NCI-H146 treated with DMSO at 0.1 percent for 48 hours (cell line): ENCODE measurements at regions not wholly inside any gene's neighbourhood (a gene's known extent, or its start where the extent isn't known, plus 50 kb on each side); places are given as distances from the start of the nearest gene placed in this dataset.
A peak's percentile ranks its signal among the peaks of the same experiment; 100 is the strongest.

Experiments used
- DNase-seq: peaks from one replicate; lab custom pipeline; 2025; ENCODE audit not compliant: unreplicated experiment; lab: John Stamatoyannopoulos, UW

DNA sequence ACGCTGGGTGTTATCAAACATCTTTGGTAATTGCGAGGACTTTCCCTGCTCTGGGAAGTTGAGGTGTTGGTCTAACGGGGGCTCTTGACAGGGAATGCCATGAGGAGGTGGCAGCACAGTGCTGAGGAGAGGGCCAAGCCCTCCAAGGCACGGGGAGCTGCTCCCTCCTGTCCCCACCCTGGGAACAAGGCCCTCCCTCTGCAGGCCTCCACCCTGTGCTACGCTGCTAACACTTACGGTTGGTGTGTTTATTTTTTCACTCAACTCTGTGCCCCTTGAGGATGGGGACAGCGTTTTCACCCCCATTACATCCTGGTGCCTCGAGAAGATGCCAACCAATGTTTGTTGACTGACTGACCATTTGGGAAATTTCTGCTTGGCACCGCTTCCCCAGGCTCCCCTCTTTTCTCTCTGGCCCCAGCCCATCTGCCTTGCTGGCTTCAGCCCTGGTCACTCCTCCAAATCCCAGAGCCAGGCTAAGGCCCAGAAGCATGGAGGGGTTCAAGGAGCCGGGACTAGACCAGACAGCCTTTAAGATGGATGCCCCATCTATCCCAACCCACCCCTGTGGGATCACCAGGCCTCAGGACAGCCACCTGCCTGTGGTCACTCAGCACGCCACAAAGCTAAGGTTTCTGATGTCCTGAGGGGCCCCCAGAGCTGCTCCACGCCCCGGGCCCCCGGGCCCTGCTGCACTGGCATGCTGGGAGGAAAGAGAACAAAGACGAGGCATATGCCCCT is 125.7 kb downstream of the BARX1 start:
- DNase-seq, result no peak

- DNase-seq, result no peak
Measured at GRCh38 chr9:93828331-93829097, 126.6 kb downstream of the BARX1 start.

- peak; percentile 25 for DNase-seq
Measured at GRCh38 chr9:93827545-93828330, 127.4 kb downstream of the BARX1 start.

- DNase-seq, result no peak
Measured at GRCh38 chr9:93826905-93827544, 128.1 kb downstream of the BARX1 start.

DNA sequence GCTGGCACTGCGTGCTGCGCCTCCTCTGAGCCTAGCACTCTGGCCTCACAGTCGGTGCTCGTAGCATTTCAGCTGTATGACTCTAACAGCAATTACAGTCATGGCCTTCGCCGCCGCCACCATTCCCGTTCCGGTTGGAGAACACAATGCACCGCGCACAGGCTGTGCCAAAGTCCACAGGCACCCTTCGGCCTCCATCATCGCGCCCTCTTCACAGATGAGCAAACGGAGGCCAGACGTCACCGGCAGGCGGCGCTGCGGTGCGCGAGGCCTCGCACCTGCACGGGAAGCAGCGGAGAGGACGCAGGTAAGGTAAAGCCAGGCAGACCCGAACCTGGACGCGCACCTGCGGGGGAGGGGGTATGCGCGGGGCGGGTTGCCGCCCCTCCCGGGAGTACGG is 128.9 kb downstream of the BARX1 start:
- no peak for DNase-seq

- no peak for DNase-seq
Measured at GRCh38 chr9:93825348-93826115, 129.6 kb downstream of the BARX1 start.

- DNase-seq, result no peak
Measured at GRCh38 chr9:93824386-93825294, 130.5 kb downstream of the BARX1 start.

GRCh38 chr9:93823245-93824072 is 131.7 kb downstream of the BARX1 start:
- no peak for DNase-seq

- no peak for DNase-seq
Measured at GRCh38 chr9:93822229-93822628, 132.9 kb downstream of the BARX1 start.

DNA sequence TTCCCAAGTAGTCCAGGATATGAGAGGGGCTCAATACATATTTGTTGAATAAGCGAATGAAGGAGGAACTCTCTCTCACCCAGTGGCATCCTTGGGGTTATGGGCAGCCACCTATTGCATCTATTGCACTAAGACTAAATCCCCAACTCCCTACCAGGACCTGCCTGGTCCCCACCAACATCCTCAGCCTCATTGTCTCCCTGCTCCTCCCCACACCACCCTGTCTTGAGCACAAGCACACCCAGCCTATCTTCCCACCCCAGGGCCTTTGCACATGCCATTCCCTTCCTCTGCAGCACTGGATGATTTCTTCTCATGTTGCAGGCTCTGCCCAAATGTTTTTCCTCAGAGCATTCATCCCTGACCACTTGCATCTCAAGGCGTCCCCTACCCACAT is 133.8 kb downstream of the BARX1 start:
- DNase-seq, result no peak

- DNase-seq, result no peak
Measured at GRCh38 chr9:93820667-93821306, 134.4 kb downstream of the BARX1 start.

DNA sequence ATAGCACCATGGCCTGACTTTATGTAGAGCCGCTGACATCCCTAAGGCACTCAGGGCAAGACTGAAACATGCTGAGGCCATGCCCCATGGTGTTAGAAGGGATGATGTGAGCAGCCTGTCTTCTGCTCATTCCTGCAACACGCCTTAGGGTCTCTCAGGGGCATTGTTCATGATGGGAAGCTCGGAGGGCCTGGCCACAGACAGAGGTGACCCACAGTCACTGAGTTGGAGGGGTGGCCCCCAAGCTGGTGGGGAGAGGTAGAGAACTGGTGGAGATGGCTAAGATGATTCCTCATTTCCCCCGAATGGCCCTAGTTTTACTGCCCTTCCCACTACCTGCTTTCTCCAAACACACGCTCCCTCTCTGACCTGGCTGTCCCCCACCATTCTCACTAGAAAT is 135.2 kb downstream of the BARX1 start:
- DNase-seq, result no peak

GRCh38 chr9:93818827-93819472 is 136.2 kb downstream of the BARX1 start:
- no peak for DNase-seq

DNA sequence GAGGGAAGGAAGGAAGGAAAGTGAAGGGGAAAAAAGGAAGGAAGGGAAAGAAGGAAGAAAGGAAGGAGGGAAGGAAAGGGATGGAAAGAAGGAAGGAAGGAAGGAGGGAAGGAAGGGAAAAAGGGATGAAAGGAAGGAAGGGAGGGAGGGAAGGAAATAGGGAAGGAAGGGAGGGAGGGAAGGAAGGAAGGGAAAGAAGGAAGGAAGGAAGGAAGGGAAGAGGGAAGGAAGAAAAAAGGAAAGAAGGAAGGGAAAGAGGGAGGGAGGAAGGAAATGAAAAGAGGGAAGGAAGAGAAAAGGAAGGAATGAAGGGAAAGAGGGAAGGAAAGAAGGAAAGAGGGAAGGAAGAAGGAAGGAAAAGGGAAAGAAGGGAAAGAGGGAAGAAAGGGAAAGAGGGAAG is 136.9 kb downstream of the BARX1 start:
- DNase-seq, result no peak

- no peak for DNase-seq
Measured at GRCh38 chr9:93815677-93816076, 139.5 kb downstream of the BARX1 start.

GRCh38 chr9:93815135-93815534 is 140.0 kb downstream of the BARX1 start:
- DNase-seq, result no peak

DNA sequence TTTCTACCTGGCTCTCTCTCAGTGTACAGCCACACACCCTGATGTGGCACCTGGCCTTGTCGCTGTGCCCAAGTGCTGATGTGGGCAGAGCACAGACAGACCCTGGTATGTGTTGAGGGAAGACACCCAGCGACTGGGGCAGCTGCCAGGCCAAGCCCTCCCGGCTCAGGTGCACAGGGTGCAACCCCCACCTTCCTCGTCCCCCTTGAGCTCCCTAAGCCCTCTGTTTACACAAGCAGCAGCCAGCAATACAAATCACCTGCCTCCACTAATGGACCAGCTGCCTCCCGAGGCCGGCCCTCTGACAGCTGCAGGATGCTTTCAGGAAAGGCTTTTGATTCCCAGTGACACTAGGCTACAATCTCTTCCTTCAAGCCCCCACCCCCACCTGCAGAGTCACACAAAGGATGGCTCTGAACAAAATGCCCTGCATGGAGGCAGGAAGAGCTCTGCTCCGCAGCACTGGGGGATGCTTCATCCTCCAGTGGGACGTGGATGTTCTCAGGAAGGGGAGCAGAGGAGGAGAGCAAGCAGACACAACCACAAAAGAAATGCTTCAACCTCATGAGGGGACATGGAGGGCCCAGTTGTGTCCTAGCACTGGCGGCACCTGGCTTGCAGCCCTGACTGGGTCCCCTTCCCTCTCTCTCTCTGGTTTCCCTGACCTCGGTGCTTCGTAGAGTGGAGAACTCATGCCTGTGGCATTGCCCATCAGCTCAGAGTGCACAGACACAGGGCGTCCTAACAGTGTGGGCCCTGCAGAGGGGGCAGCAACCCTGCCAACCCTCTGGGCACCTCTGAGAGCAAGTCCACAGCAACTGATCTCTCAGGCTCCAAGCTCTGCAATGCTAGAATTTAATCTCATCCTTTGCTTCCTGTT is 140.8 kb downstream of the BARX1 start:
- peak; percentile 95 for DNase-seq
